IMR-90 (cell line): ENCODE measurements at regions not wholly inside any gene's neighbourhood (a gene's known extent, or its start where the extent isn't known, plus 50 kb on each side); places are given as distances from the start of the nearest gene placed in this dataset.

Experiments used
- ATAC-seq: fragments of 200-7000 bp; cut with Tn5 transposase; 2 replicates; pipeline ENCODE4 v1.9.1; 2020; ENCODE audit warnings: low read depth, mild to moderate bottlenecking, moderate library complexity
- BruUV-seq: library from RNA; stranded (reverse); fragments of 400-500 nt; replicated peaks from 2 replicates; lab custom pipeline; 2021; lab: Mats Ljungman, UMichigan
- CTCF ChIA-PET: fragments of 300-600 bp; formaldehyde crosslinking; extraction: SDS; loops from one replicate; lab custom pipeline; 2021; ENCODE audit warnings: antibody characterized with exemption; lab: Yijun Ruan, JAX
- POLR2A ChIA-PET: fragments of 300-600 bp; sonication (Branson Sonifier 250); formaldehyde crosslinking; loops from one replicate; lab custom pipeline; 2022; ENCODE audit warnings: antibody characterized with exemption; ENCODE audit not compliant: unreplicated experiment; lab: Charles Lee
- DNase-seq: peaks from one replicate; pipeline ENCODE4 v3.0.0; 2013
- H2AFZ ChIP-seq: replicated peaks from 2 replicates; pipeline ENCODE3; 2013; ENCODE audit warnings: low read length, mild to moderate bottlenecking; ENCODE audit not compliant: poor library complexity
- H2AK5ac ChIP-seq: 2 replicates; pipeline ENCODE4 v1.6.1; 2013; ENCODE audit warnings: low read depth, low read length, inconsistent platforms
- H2AK9ac ChIP-seq: replicated peaks from 2 replicates; pipeline ENCODE3; 2013; ENCODE audit warnings: mild to moderate bottlenecking, low read depth, low read length, moderate library complexity; ENCODE audit not compliant: poor library complexity
- H2BK120ac ChIP-seq: 2 replicates; pipeline ENCODE4 v1.6.1; 2013; ENCODE audit warnings: low read depth, low read length, inconsistent platforms
- H2BK15ac ChIP-seq: 3 replicates; pipeline ENCODE4 v1.6.1; 2013; ENCODE audit warnings: low read depth, low read length, inconsistent platforms
- H2BK20ac ChIP-seq: 2 replicates; pipeline ENCODE4 v1.6.1; 2013; ENCODE audit warnings: low read depth, mild to moderate bottlenecking, inconsistent platforms, low read length, moderate library complexity
- H2BK5ac ChIP-seq: 2 replicates; pipeline ENCODE4 v1.6.1; 2013; ENCODE audit warnings: mild to moderate bottlenecking, low read depth, low read length, inconsistent platforms; ENCODE audit not compliant: poor library complexity, severe bottlenecking
- H3K14ac ChIP-seq: replicated peaks from 2 replicates; pipeline ENCODE4 v1.6.1; 2013; ENCODE audit warnings: low read depth, low read length, inconsistent platforms
- H3K18ac ChIP-seq: 2 replicates; pipeline ENCODE4 v1.6.1; 2013; ENCODE audit warnings: low read depth, low read length, control low read depth
- H3K23ac ChIP-seq: 2 replicates; pipeline ENCODE4 v1.6.1; 2013; ENCODE audit warnings: low read depth, low read length, inconsistent platforms
- H3K27ac ChIP-seq: 2 replicates; pipeline ENCODE4 v1.5.1; 2013; ENCODE audit warnings: mild to moderate bottlenecking, control low read depth, low read length; ENCODE audit not compliant: insufficient read depth
- H3K27me3 ChIP-seq: 2 replicates; pipeline ENCODE4 v1.6.1; 2013; ENCODE audit warnings: low read length; ENCODE audit not compliant: control insufficient read depth, insufficient read depth
- H3K36me3 ChIP-seq: 2 replicates; pipeline ENCODE4 v1.6.1; 2013; ENCODE audit warnings: low read length, mixed read lengths; ENCODE audit not compliant: control insufficient read depth, insufficient read depth
- H3K4ac ChIP-seq: 2 replicates; pipeline ENCODE4 v1.6.1; 2013; ENCODE audit warnings: low read depth, low read length, inconsistent platforms
- H3K4me1 ChIP-seq: 2 replicates; pipeline ENCODE4 v1.6.1; 2013; ENCODE audit warnings: low read length, mixed read lengths; ENCODE audit not compliant: control insufficient read depth, insufficient read depth
- H3K4me2 ChIP-seq: 2 replicates; pipeline ENCODE4 v1.6.1; 2013; ENCODE audit warnings: low read depth, mild to moderate bottlenecking, control low read depth, low read length, moderate library complexity
- H3K4me3 ChIP-seq: 2 replicates; pipeline ENCODE4 v1.5.1; 2013; ENCODE audit warnings: low read depth, mild to moderate bottlenecking, control low read depth, low read length, moderate library complexity; ENCODE audit not compliant: insufficient read depth
- H3K56ac ChIP-seq: 2 replicates; pipeline ENCODE4 v1.6.1; 2013; ENCODE audit warnings: low read length, inconsistent platforms; ENCODE audit not compliant: insufficient read depth; ENCODE audit errors: extremely low read depth
- H3K79me1 ChIP-seq, 2 experiments: 2 replicates each; pipeline ENCODE4 v1.6.1; 2013; ENCODE audit warnings: low read length in 2 of 2, inconsistent platforms in 1 of 2, low read depth in 1 of 2
- H3K9ac ChIP-seq: 2 replicates; pipeline ENCODE4 v1.6.1; 2013; ENCODE audit warnings: low read depth, low read length, control low read depth
- H3K9me1 ChIP-seq: 2 replicates; pipeline ENCODE4 v1.6.1; 2013; ENCODE audit warnings: low read length, inconsistent platforms; ENCODE audit not compliant: insufficient read depth
- H3K9me3 ChIP-seq: 2 replicates; pipeline ENCODE4 v1.6.1; 2013; ENCODE audit warnings: low read length; ENCODE audit not compliant: control insufficient read depth, insufficient read depth
- H4K20me1 ChIP-seq: 2 replicates; pipeline ENCODE4 v1.6.1; 2013; ENCODE audit warnings: low read length, inconsistent platforms; ENCODE audit not compliant: insufficient read depth
- H4K5ac ChIP-seq: 2 replicates; pipeline ENCODE4 v1.6.1; 2013; ENCODE audit warnings: mild to moderate bottlenecking, low read depth, low read length, control low read depth
- H4K8ac ChIP-seq, 2 experiments: 2 replicates each; pipeline ENCODE4 v1.6.1; 2013; ENCODE audit warnings: low read depth in 2 of 2, low read length in 2 of 2, control low read depth in 1 of 2, inconsistent platforms in 1 of 2
- H4K91ac ChIP-seq: 2 replicates; pipeline ENCODE4 v1.6.1; 2013; ENCODE audit warnings: low read depth, low read length, inconsistent platforms; ENCODE audit not compliant: insufficient read depth
- BHLHE40 ChIP-seq: fragments of 150-350 bp; IDR thresholded peaks from 2 replicates; pipeline ENCODE4 v1.6.1; 2016; ENCODE audit warnings: mild to moderate bottlenecking, low read depth, low read length
- MAFK ChIP-seq: IDR thresholded peaks from 2 replicates; pipeline ENCODE4 v1.6.1; 2012; ENCODE audit warnings: low read depth, low read length, improper control_type of control experiment
- MAZ ChIP-seq: IDR thresholded peaks from 2 replicates; pipeline ENCODE4 v1.6.1; 2012; ENCODE audit warnings: low read depth, mild to moderate bottlenecking, low read length, improper control_type of control experiment, moderate library complexity, borderline replicate concordance
- NFE2L2 ChIP-seq: fragments of 150-350 bp; IDR thresholded peaks from 2 replicates; pipeline ENCODE4 v1.6.1; 2016; ENCODE audit warnings: low read depth, mild to moderate bottlenecking, low read length
- SMC3 ChIP-seq: fragments of 150-350 bp; IDR thresholded peaks from 2 replicates; pipeline ENCODE4 v1.6.1; 2016; ENCODE audit warnings: low read depth, mild to moderate bottlenecking, antibody characterized with exemption, low read length, moderate library complexity
- WGBS, 2 experiments: methylation state at CpG; one replicate each; pipeline versions ENCODE4 v1.1.5 to v1.1.7; 2013; ENCODE audit warnings: missing lambda C conversion rate in 2 of 2; ENCODE audit not compliant: insufficient read length in 1 of 2; ENCODE audit errors: extremely low coverage in 2 of 2; 5-methylcytosine and 5-hydroxymethylcytosine counted together
- dilution Hi-C: fragments of 300-500 bp; cut with HindIII; formaldehyde crosslinking; loops from one replicate; pipeline ENCODE4 v1.14.3; 2018; ENCODE audit warnings: low sequenced_read_pairs; ENCODE audit not compliant: unreplicated experiment
- in situ Hi-C: fragments of 300-500 bp; cut with MboI; formaldehyde crosslinking; loops from 3 replicates; pipeline ENCODE4 v1.14.3; 2019; ENCODE audit warnings: low sequenced_read_pairs, inconsistent platforms, mixed read lengths
- intact Hi-C: fragments of 100-400 bp; cut with micrococcal nuclease; formaldehyde crosslinking; loops from 2 replicates; pipeline ENCODE4 v1.10.0; 2022
- TF ChIP-seq, protein P1 (sequence below): fragments of 150-350 bp; IDR thresholded peaks from 2 replicates; pipeline ENCODE4 v1.6.1; 2016; ENCODE audit warnings: low read depth, mild to moderate bottlenecking, low read length, moderate library complexity, borderline replicate concordance
- TF ChIP-seq, protein P2 (sequence below): conservative IDR thresholded peaks from 2 replicates; pipeline ENCODE4 v1.5.1; 2012; ENCODE audit warnings: mild to moderate bottlenecking, low read depth, low read length, improper control_type of control experiment

DNA sequence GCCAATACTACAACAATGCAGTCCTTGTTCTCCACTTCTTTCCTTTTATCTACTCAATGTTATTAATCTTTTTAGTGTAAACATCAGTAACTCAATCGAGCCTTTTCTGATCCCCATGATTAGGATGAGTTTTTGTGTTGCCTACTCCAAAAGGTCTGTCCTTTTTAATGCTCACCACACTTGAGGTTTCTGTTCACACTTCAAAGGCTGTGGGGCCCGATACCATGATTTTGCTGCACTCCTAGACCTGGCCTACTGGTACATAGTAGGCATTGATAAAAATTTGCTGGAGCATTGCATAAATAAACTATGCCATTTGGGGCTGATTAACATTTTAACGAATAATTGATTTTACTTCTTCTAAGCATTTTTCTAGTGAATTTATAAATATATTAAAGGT, 125.4 kb upstream of the KLF12 start:
- POLR2A ChIA-PET: no interaction called here
- intact Hi-C loops: no loop called here

More for the DNA sequence above, 125.4 kb upstream of the KLF12 start:
- no peak for ATAC-seq
- peaks cover 4% of the 10 kb centered on the region for H3K4me1 ChIP-seq
- no peak overlapping the region for H3K4me2 ChIP-seq
- H2AFZ ChIP-seq: no peak overlapping the region
- WGBS, 2 experiments: no CpG with 5 or more reads among the region's 3 CpGs
- H2BK5ac ChIP-seq: no peak overlapping the region
- H4K20me1 ChIP-seq: no peaks in the 10 kb centered on the region
- H3K56ac ChIP-seq: no peak overlapping the region
- no peak overlapping the region for H4K8ac ChIP-seq
- H2AK9ac ChIP-seq: no peak overlapping the region
- H3K4me3 ChIP-seq: no peak overlapping the region
- H3K14ac ChIP-seq: no peak overlapping the region
- no peak overlapping the region for H3K4ac ChIP-seq
- H3K27ac ChIP-seq: no peak overlapping the region
- H3K23ac ChIP-seq: no peak overlapping the region
- H2BK20ac ChIP-seq: no peak overlapping the region
- no peak overlapping the region for H2BK120ac ChIP-seq
- dilution Hi-C loops: no loop called here
- no peak for DNase-seq
- no TSS peak for BruUV-seq
- no peak overlapping the region for H3K9ac ChIP-seq
- H2AK5ac ChIP-seq: no peak overlapping the region
- H3K27me3 ChIP-seq: no peaks in the 10 kb centered on the region
- H4K91ac ChIP-seq: no peak overlapping the region
- no peak overlapping the region for H4K5ac ChIP-seq
- peaks cover 4% of the 10 kb centered on the region for H3K9me1 ChIP-seq
- CTCF ChIA-PET: no interaction called here
- in situ Hi-C loops: no loop called here
- H3K79me1 ChIP-seq: no peaks in the 10 kb centered on the region
- H2BK15ac ChIP-seq: no peak overlapping the region
- H3K9me3 ChIP-seq: peaks cover 3% of the 10 kb centered on the region; the same call in 1 of the 2 replicates
- TF ChIP-seq, protein P1, sequence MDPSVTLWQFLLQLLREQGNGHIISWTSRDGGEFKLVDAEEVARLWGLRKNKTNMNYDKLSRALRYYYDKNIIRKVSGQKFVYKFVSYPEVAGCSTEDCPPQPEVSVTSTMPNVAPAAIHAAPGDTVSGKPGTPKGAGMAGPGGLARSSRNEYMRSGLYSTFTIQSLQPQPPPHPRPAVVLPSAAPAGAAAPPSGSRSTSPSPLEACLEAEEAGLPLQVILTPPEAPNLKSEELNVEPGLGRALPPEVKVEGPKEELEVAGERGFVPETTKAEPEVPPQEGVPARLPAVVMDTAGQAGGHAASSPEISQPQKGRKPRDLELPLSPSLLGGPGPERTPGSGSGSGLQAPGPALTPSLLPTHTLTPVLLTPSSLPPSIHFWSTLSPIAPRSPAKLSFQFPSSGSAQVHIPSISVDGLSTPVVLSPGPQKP: no peak
- no peak for TF ChIP-seq BHLHE40
- TF ChIP-seq MAZ: no peak
- TF ChIP-seq, protein P2, sequence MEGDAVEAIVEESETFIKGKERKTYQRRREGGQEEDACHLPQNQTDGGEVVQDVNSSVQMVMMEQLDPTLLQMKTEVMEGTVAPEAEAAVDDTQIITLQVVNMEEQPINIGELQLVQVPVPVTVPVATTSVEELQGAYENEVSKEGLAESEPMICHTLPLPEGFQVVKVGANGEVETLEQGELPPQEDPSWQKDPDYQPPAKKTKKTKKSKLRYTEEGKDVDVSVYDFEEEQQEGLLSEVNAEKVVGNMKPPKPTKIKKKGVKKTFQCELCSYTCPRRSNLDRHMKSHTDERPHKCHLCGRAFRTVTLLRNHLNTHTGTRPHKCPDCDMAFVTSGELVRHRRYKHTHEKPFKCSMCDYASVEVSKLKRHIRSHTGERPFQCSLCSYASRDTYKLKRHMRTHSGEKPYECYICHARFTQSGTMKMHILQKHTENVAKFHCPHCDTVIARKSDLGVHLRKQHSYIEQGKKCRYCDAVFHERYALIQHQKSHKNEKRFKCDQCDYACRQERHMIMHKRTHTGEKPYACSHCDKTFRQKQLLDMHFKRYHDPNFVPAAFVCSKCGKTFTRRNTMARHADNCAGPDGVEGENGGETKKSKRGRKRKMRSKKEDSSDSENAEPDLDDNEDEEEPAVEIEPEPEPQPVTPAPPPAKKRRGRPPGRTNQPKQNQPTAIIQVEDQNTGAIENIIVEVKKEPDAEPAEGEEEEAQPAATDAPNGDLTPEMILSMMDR: no peak
- TF ChIP-seq SMC3: no peak
- TF ChIP-seq NFE2L2: no peak
- TF ChIP-seq MAFK: no peak
- no peaks in the 10 kb centered on the region for H3K36me3 ChIP-seq
- no peak overlapping the region for H3K18ac ChIP-seq
